Prostate gland (tissue), 2 donors: ENCODE measurements at regions not wholly inside any gene's neighbourhood (a gene's known extent, or its start where the extent isn't known, plus 50 kb on each side); places are given as distances from the start of the nearest gene placed in this dataset.

Experiments used
- CTCF ChIP-seq, 4 experiments: fragments of 200-600 bp in 2 of 4; fragments of 450-650 bp in 2 of 4; sonication (generic) in 2 of 4; IDR thresholded peaks; 1 replicate in 3 of 4; 2 replicates in 1 of 4; pipeline ENCODE4 v1.5.1; 2016 to 2019; ENCODE audit warnings: antibody characterized with exemption in 4 of 4, mild to moderate bottlenecking in 2 of 4, moderate library complexity in 2 of 4
- POLR2A ChIP-seq: fragments of 450-650 bp; IDR thresholded peaks from one replicate; pipeline ENCODE4 v1.6.1; 2016; ENCODE audit warnings: antibody characterized with exemption, mild to moderate bottlenecking

- TF ChIP-seq CTCF (IDR thresholded peaks at IDR 0.05) (no peak), POLR2A (no peak)
These were observed 798.9 kb upstream of the SALL3 start for GRCh38 chr18:78180741-78181140.
